Testis (tissue), 2 donors: ENCODE measurements at regions not wholly inside any gene's neighbourhood (a gene's known extent, or its start where the extent isn't known, plus 50 kb on each side); places are given as distances from the start of the nearest gene placed in this dataset.

Source experiments
- CTCF ChIP-seq, 3 experiments: fragments of 450-650 bp in 2 of 3; fragments of 200-600 bp in 1 of 3; sonication (generic) in 1 of 3; IDR thresholded peaks; one replicate each; pipeline ENCODE4 v1.5.1; 2016 to 2019; ENCODE audit warnings: antibody characterized with exemption in 3 of 3, mild to moderate bottlenecking in 2 of 3, moderate library complexity in 1 of 3
- POLR2A ChIP-seq: fragments of 450-650 bp; IDR thresholded peaks from one replicate; pipeline ENCODE4 v1.6.1; 2017; ENCODE audit warnings: antibody characterized with exemption, mild to moderate bottlenecking, moderate library complexity

DNA sequence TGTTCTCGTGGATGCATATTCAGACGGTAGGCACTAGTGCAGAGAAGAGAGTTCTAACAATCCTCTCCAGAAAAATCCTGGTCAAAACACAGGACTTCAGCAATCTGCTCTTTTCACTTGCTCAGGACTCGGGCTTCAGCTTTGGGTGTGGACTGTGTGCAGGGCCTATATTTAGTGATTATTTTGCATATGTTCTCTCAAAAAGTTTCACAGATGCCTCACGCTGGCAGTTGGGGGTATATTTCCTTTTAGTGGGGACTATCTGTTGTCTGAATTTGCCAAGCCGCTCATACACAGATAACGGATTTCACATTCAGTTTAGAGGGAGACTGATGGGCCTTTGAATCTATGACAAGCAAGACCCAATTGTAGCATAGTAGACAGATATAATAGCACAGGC, 54.4 kb upstream of the LRRN1 start:
- TF ChIP-seq POLR2A: no peak
- TF ChIP-seq CTCF (IDR thresholded peaks at IDR 0.05): no peak
